GM12874 (cell line): ENCODE measurements at regions not wholly inside any gene's neighbourhood (a gene's known extent, or its start where the extent isn't known, plus 50 kb on each side); places are given as distances from the start of the nearest gene placed in this dataset.

ENCODE experiments used
- CTCF ChIP-seq: IDR thresholded peaks from 2 replicates; pipeline ENCODE4 v1.5.1; 2011; ENCODE audit warnings: low read depth, mild to moderate bottlenecking, control low read depth, low read length, moderate library complexity; ENCODE audit not compliant: insufficient read depth

DNA sequence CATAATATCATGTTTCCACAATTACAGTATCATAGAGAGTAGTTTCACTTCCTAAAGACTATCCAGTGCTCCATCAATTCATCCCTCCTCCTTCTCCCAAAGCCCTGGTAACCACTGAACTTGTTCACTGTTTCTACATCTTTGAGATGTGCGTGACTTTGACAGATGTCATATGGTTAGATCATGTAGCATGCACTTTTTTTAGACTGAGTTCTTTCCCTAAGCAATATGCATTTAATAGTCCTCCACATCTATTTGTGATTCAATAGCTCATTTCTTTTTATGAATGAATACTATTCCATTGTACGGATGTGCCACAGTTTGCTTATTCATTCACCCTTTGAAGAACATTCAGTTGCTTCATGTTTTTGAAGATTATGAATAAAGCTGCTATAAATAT lies 560.4 kb upstream of the LRRTM4 start:
- TF ChIP-seq CTCF: no peak

DNA sequence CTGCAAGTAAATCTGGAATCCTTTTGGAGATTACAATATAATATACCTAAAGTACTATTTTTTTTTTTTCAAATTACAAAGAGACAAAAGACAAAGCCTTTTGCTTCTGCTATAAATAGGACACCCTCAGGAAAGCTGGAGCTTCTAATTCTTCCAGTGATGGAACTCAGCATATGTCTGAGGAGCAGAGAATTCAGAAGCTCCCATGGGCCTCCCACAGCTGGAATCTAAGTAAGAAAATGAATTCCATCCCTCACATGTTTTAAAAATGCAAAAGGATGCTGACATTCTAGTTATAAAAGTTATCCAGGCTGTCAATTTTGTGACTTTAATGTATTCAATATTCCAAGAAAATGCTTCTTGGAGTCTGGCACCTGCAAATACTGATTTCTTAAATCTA lies 571.3 kb upstream of the LRRTM4 start:
- TF ChIP-seq CTCF: no peak

GRCh38 chr2:78109272-78109671 lies 587.1 kb upstream of the LRRTM4 start:
- TF ChIP-seq CTCF: no peak

DNA sequence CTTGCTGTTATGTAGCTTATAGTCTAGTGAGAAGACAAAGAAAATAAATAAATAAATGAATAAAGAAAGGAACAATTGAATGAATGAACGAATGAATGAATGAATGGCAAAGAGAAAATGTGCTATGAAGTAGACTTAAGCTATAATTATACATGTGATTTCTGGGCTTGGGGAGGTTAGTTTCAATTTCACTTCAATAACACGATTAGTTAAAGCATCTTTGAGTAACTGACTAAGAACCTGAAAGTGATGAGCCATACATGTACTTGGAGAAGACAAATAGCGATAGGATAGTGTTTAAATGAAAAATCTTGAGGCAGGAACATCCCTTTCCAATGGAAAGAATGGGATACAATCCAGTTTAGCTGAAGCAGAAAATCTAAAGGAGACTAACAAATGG lies 593.1 kb upstream of the LRRTM4 start:
- no peak for TF ChIP-seq CTCF

- no peak for TF ChIP-seq CTCF
These were observed 595.9 kb upstream of the LRRTM4 start for GRCh38 chr2:78118037-78118436.

GRCh38 chr2:78120275-78120674 lies 598.1 kb upstream of the LRRTM4 start:
- TF ChIP-seq CTCF: no peak

DNA sequence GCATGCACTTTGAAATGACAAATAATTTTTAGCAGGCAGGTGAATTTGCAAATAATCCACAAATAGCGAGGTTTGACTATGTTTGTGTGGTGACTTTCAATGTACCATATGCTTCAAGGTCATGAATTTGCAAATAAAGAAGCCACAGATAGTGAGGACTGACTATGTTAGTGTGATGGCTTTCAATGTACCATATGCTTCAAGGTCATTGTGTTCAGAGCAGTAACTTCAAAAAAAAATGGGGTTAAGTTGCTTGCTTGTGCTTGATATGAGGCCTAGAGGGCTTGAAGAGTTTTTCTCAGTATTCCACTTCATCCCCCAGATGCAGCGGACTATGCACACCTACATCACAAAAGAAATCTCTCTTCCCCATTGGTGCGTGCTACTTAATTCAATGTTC lies 602.9 kb upstream of the LRRTM4 start:
- no peak for TF ChIP-seq CTCF

DNA sequence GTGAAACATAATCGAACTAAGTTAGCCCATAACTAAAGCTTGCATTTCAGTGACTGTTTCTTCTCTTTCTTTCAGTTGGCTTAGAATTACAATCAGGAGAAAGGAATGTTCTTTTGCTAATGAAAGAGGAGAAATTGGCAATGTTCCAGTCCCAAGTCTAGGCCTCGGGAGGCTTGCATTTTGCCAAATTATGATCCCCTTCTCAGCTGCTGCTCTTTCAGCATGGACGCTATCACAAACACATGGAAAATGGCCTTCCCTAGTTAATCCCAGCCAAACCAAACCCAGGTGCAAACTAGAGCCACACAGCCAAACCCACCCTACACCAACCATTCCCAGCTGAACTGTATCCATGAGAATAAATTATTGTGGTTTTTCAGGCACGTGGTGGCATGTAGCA lies 605.2 kb upstream of the LRRTM4 start:
- TF ChIP-seq CTCF: no peak
